H9 (cell line): ENCODE measurements at regions not wholly inside any gene's neighbourhood (a gene's known extent, or its start where the extent isn't known, plus 50 kb on each side); places are given as distances from the start of the nearest gene placed in this dataset.

Experiments
- DNase-seq: peaks from one replicate; pipeline ENCODE4 v3.0.0-alpha.2; 2017
- H2AFZ ChIP-seq: one replicate; pipeline ENCODE4 v1.6.1; 2013; ENCODE audit warnings: mild to moderate bottlenecking, low read length, control low read depth, moderate library complexity
- H2AK5ac ChIP-seq: 2 replicates; pipeline ENCODE4 v1.6.1; 2013; ENCODE audit warnings: low read length, control low read depth, mixed read lengths; ENCODE audit not compliant: insufficient read length
- H2BK120ac ChIP-seq: one replicate; pipeline ENCODE4 v1.6.1; 2013; ENCODE audit warnings: low read depth, mild to moderate bottlenecking, low read length, control low read depth, inconsistent platforms; ENCODE audit not compliant: poor library complexity, severe bottlenecking
- H2BK12ac ChIP-seq: 2 replicates; pipeline ENCODE4 v1.6.1; 2013; ENCODE audit warnings: low read length, control low read depth, mixed read lengths, low read depth; ENCODE audit not compliant: insufficient read length
- H2BK15ac ChIP-seq: 2 replicates; pipeline ENCODE4 v1.6.1; 2013; ENCODE audit warnings: low read depth, low read length, control low read depth
- H2BK20ac ChIP-seq: one replicate; pipeline ENCODE4 v1.6.1; 2013; ENCODE audit warnings: low read depth, mild to moderate bottlenecking, low read length, control low read depth, inconsistent platforms; ENCODE audit not compliant: poor library complexity, severe bottlenecking
- H2BK5ac ChIP-seq: 2 replicates; pipeline ENCODE4 v1.6.1; 2013; ENCODE audit warnings: low read length, control low read depth, mixed read lengths; ENCODE audit not compliant: insufficient read length
- H3K14ac ChIP-seq: 2 replicates; pipeline ENCODE4 v1.6.1; 2013; ENCODE audit warnings: low read length, control low read depth; ENCODE audit not compliant: insufficient read depth
- H3K18ac ChIP-seq: 2 replicates; pipeline ENCODE4 v1.6.1; 2013; ENCODE audit warnings: low read depth, mild to moderate bottlenecking, mixed read lengths, low read length, control low read depth; ENCODE audit not compliant: insufficient read length
- H3K23ac ChIP-seq: 2 replicates; pipeline ENCODE4 v1.6.1; 2013; ENCODE audit warnings: low read length, control low read depth, mixed read lengths, low read depth; ENCODE audit not compliant: insufficient read length
- H3K23me2 ChIP-seq: 2 replicates; pipeline ENCODE4 v1.6.1; 2013; ENCODE audit warnings: low read depth, mild to moderate bottlenecking, mixed read lengths, low read length, control low read depth; ENCODE audit not compliant: insufficient read length, poor library complexity, severe bottlenecking
- H3K27ac ChIP-seq: 2 replicates; pipeline ENCODE4 v1.5.1; 2013; ENCODE audit warnings: low read length, control low read depth, mixed read lengths, low read depth; ENCODE audit not compliant: insufficient read length
- H3K27me3 ChIP-seq: 2 replicates; pipeline ENCODE4 v1.6.1; 2013; ENCODE audit warnings: low read length, control low read depth, inconsistent platforms; ENCODE audit not compliant: insufficient read depth
- H3K4ac ChIP-seq: 2 replicates; pipeline ENCODE4 v1.6.1; 2013; ENCODE audit warnings: low read depth, mild to moderate bottlenecking, control low read depth, inconsistent platforms, low read length, moderate library complexity
- H3K4me1 ChIP-seq: 2 replicates; pipeline ENCODE4 v1.6.1; 2013; ENCODE audit warnings: low read length, control low read depth, inconsistent platforms; ENCODE audit not compliant: insufficient read depth
- H3K4me2 ChIP-seq: 2 replicates; pipeline ENCODE4 v1.6.1; 2013; ENCODE audit warnings: low read length, control low read depth, mixed read lengths; ENCODE audit not compliant: insufficient read length, insufficient read depth
- H3K56ac ChIP-seq: 2 replicates; pipeline ENCODE4 v1.6.1; 2013; ENCODE audit warnings: low read depth, mild to moderate bottlenecking, mixed read lengths, low read length, control low read depth; ENCODE audit not compliant: insufficient read length
- H3K79me1 ChIP-seq: 2 replicates; pipeline ENCODE4 v1.6.1; 2013; ENCODE audit warnings: low read depth, mild to moderate bottlenecking, moderate library complexity, low read length, control low read depth, inconsistent platforms; ENCODE audit not compliant: insufficient read depth, poor library complexity, severe bottlenecking
- H3K79me2 ChIP-seq: 2 replicates; pipeline ENCODE4 v1.6.1; 2013; ENCODE audit warnings: low read length, control low read depth, inconsistent platforms; ENCODE audit not compliant: insufficient read depth
- H3K9ac ChIP-seq: 2 replicates; pipeline ENCODE4 v1.6.1; 2013; ENCODE audit warnings: low read length, control low read depth, mixed read lengths; ENCODE audit not compliant: insufficient read length; ENCODE audit errors: extremely low read depth
- H3K9me3 ChIP-seq: one replicate; pipeline ENCODE4 v1.6.1; 2013; ENCODE audit warnings: low read depth, low read length, inconsistent platforms; ENCODE audit not compliant: control insufficient read depth
- H3T11ph ChIP-seq: one replicate; pipeline ENCODE4 v1.6.1; 2013; ENCODE audit warnings: mild to moderate bottlenecking, low read length, control low read depth, inconsistent platforms
- H4K20me1 ChIP-seq: one replicate; pipeline ENCODE4 v1.6.1; 2013; ENCODE audit not compliant: control insufficient read depth, insufficient read length, insufficient read depth
- H4K5ac ChIP-seq: 2 replicates; pipeline ENCODE4 v1.6.1; 2013; ENCODE audit warnings: low read depth, mild to moderate bottlenecking, mixed read lengths, low read length, control low read depth; ENCODE audit not compliant: insufficient read length
- H4K8ac ChIP-seq: replicated peaks from 2 replicates; pipeline ENCODE4 v1.6.1; 2013; ENCODE audit warnings: low read length, control low read depth, mixed read lengths, low read depth; ENCODE audit not compliant: insufficient read length
- H4K91ac ChIP-seq: 2 replicates; pipeline ENCODE4 v1.6.1; 2013; ENCODE audit warnings: low read depth, mild to moderate bottlenecking, moderate library complexity, mixed read lengths, low read length, control low read depth; ENCODE audit not compliant: insufficient read length
- H3K27ac Mint-ChIP-seq, 3 experiments: 2 replicates in 2 of 3; 3 replicates in 1 of 3; pipeline ENCODE4 v1.8.0; 2020 to 2021; ENCODE audit warnings: mixed read lengths in 3 of 3, mild to moderate bottlenecking in 1 of 3, moderate library complexity in 1 of 3
- H3K27me3 Mint-ChIP-seq: 2 replicates; pipeline ENCODE4 v1.8.0; 2021; ENCODE audit warnings: low read depth, mild to moderate bottlenecking, moderate library complexity, mixed read lengths
- H3K36me3 Mint-ChIP-seq, 3 experiments: 2 replicates in 2 of 3; 3 replicates in 1 of 3; pipeline ENCODE4 v1.8.0; 2020 to 2021; ENCODE audit warnings: low read depth in 3 of 3, mixed read lengths in 3 of 3; ENCODE audit not compliant: insufficient read depth in 1 of 3
- H3K4me1 Mint-ChIP-seq, 2 experiments: 2 replicates each; pipeline ENCODE4 v1.8.0; 2020; ENCODE audit warnings: mixed read lengths in 2 of 2
- H3K4me3 Mint-ChIP-seq, 2 experiments: 2 replicates in 1 of 2; 3 replicates in 1 of 2; pipeline ENCODE4 v1.8.0; 2020 to 2021; ENCODE audit warnings: mild to moderate bottlenecking in 2 of 2, mixed read lengths in 2 of 2, moderate library complexity in 1 of 2
- H3K9me3 Mint-ChIP-seq, 2 experiments: 2 replicates in 1 of 2; 3 replicates in 1 of 2; pipeline ENCODE4 v1.8.0; 2020; ENCODE audit warnings: mild to moderate bottlenecking in 2 of 2, mixed read lengths in 2 of 2, moderate library complexity in 1 of 2
- WGBS: extraction: QIAGEN DNeasy Blood & Tissue Kit; methylation state at CpG from one replicate; pipeline ENCODE4 v1.1.7; 2013; ENCODE audit warnings: missing lambda C conversion rate, low lambda C conversion rate, mixed read lengths; ENCODE audit not compliant: insufficient read length; ENCODE audit errors: extremely low coverage; 5-methylcytosine and 5-hydroxymethylcytosine counted together
- TF ChIP-seq, protein P1 (sequence below): fragments of 200-600 bp; sonication (generic); conservative IDR thresholded peaks from 3 replicates; pipeline ENCODE4 v1.8.0; 2021; ENCODE audit warnings: antibody characterized with exemption, mild to moderate bottlenecking

DNA sequence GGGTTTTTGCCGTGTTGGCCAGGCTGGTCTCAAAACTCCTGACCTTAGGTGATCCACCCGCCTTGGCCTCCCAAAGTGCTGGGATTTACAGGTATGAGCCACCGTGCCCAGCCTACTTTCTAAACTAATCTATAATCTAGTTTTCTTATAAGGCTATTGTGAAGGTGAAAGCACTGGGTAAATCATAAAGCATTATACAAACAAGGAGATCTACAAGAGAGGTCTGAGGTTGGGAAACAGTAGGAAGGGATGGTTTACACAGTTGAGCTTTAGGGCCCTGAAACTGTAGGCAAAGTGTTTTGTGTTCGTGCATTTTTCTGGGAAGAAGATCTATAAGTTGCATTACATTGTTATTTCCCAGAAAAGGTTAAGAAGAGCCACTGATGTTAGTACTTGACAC is 84.9 kb upstream of the MED13 start:
- DNase-seq, result no peak
- Histone ChIP-seq H3K9me3 (no peaks in the 10 kb centered on the region), H3K4me2 (no peak overlapping the region), H2BK120ac (no peak overlapping the region), H3K79me1 (no peaks in the 10 kb centered on the region), H3K9ac (no peak overlapping the region), H4K20me1 (no peaks in the 10 kb centered on the region), H2AK5ac (no peak overlapping the region), H3K4ac (no peak overlapping the region), H2BK5ac (no peak overlapping the region), H3K18ac (no peak overlapping the region), H3K23ac (no peak overlapping the region), H3K4me1 (no peaks in the 10 kb centered on the region), H3K14ac (no peak overlapping the region), H3K56ac (no peak overlapping the region), H3T11ph (no peak overlapping the region), H3K27me3 (no peaks in the 10 kb centered on the region), H2BK12ac (no peak overlapping the region), H4K91ac (no peak overlapping the region), H3K79me2 (no peaks in the 10 kb centered on the region), H3K27ac (no peak overlapping the region), H2BK20ac (no peak overlapping the region), H4K8ac (no peak overlapping the region), H2BK15ac (no peak overlapping the region), H2AFZ (no peak overlapping the region), H3K23me2 (no peaks in the 10 kb centered on the region), H4K5ac (no peak overlapping the region)
- no CpG with 5 or more reads among the region's 4 CpGs for WGBS
- no peaks in the 10 kb centered on the region for H3K36me3 Mint-ChIP-seq
- no peak overlapping the region for H3K27ac Mint-ChIP-seq
- no peaks in the 10 kb centered on the region for H3K27me3 Mint-ChIP-seq
- H3K4me1 Mint-ChIP-seq, result peaks cover 5 to 6% of the 10 kb centered on the region in 2 experiments; a peak in 3 of 4 replicates
- H3K9me3 Mint-ChIP-seq, result no peaks in the 10 kb centered on the region
- H3K4me3 Mint-ChIP-seq, result no peak overlapping the region
- TF ChIP-seq, protein P1, sequence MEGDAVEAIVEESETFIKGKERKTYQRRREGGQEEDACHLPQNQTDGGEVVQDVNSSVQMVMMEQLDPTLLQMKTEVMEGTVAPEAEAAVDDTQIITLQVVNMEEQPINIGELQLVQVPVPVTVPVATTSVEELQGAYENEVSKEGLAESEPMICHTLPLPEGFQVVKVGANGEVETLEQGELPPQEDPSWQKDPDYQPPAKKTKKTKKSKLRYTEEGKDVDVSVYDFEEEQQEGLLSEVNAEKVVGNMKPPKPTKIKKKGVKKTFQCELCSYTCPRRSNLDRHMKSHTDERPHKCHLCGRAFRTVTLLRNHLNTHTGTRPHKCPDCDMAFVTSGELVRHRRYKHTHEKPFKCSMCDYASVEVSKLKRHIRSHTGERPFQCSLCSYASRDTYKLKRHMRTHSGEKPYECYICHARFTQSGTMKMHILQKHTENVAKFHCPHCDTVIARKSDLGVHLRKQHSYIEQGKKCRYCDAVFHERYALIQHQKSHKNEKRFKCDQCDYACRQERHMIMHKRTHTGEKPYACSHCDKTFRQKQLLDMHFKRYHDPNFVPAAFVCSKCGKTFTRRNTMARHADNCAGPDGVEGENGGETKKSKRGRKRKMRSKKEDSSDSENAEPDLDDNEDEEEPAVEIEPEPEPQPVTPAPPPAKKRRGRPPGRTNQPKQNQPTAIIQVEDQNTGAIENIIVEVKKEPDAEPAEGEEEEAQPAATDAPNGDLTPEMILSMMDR, result no peak
